Type B pancreatic cell (in vitro differentiated cells): ENCODE measurements at regions not wholly inside any gene's neighbourhood (a gene's known extent, or its start where the extent isn't known, plus 50 kb on each side); places are given as distances from the start of the nearest gene placed in this dataset.

Experiments
- DNase-seq: peaks from one replicate; pipeline ENCODE4 v3.0.0; 2021; ENCODE audit warnings: mixed read lengths; ENCODE audit not compliant: unreplicated experiment; ENCODE audit errors: extremely low spot score
- H3K27ac Mint-ChIP-seq: 2 replicates; pipeline ENCODE4 v1.8.0; 2021; ENCODE audit warnings: mild to moderate bottlenecking, mixed read lengths
- H3K27me3 Mint-ChIP-seq: 2 replicates; pipeline ENCODE4 v1.8.0; 2021; ENCODE audit warnings: mixed read lengths
- H3K36me3 Mint-ChIP-seq: 2 replicates; pipeline ENCODE4 v1.8.0; 2021; ENCODE audit warnings: mixed read lengths
- H3K4me1 Mint-ChIP-seq: one replicate; pipeline ENCODE4 v1.8.0; 2021; ENCODE audit warnings: mixed read lengths; ENCODE audit not compliant: unreplicated experiment
- H3K4me3 Mint-ChIP-seq: 2 replicates; pipeline ENCODE4 v1.8.0; 2021; ENCODE audit warnings: mild to moderate bottlenecking, mixed read lengths
- H3K9me3 Mint-ChIP-seq: 2 replicates; pipeline ENCODE4 v1.8.0; 2021; ENCODE audit warnings: mixed read lengths
- CTCF ChIP-seq: fragments of 200-600 bp; sonication (generic); conservative IDR thresholded peaks from 2 replicates; pipeline ENCODE4 v1.5.0; 2021; ENCODE audit warnings: antibody characterized with exemption, mild to moderate bottlenecking

- no peaks in the 10 kb centered on the region for H3K4me1 Mint-ChIP-seq
- no peak for DNase-seq
- no peaks in the 10 kb centered on the region for H3K27me3 Mint-ChIP-seq
- no peaks in the 10 kb centered on the region for H3K9me3 Mint-ChIP-seq
- no peak overlapping the region for H3K4me3 Mint-ChIP-seq
- H3K36me3 Mint-ChIP-seq, result no peaks in the 10 kb centered on the region
- H3K27ac Mint-ChIP-seq, result no peak overlapping the region
- no peak for TF ChIP-seq CTCF
These were observed 230.8 kb upstream of the NR4A3 start for GRCh38 chr9:99590840-99591239.

- TF ChIP-seq CTCF, result no peak
- no peaks in the 10 kb centered on the region for H3K4me1 Mint-ChIP-seq
- H3K36me3 Mint-ChIP-seq, result no peaks in the 10 kb centered on the region
- no peaks in the 10 kb centered on the region for H3K27me3 Mint-ChIP-seq
- H3K4me3 Mint-ChIP-seq, result no peak overlapping the region
- H3K27ac Mint-ChIP-seq, result no peak overlapping the region
- H3K9me3 Mint-ChIP-seq, result no peaks in the 10 kb centered on the region
- DNase-seq, result no peak
These were observed 229.9 kb upstream of the NR4A3 start for GRCh38 chr9:99591770-99592169.

GRCh38 chr9:99592834-99593574 lies 228.7 kb upstream of the NR4A3 start:
- no peak for DNase-seq
- H3K4me3 Mint-ChIP-seq, result no peak overlapping the region
- no peaks in the 10 kb centered on the region for H3K4me1 Mint-ChIP-seq
- H3K27me3 Mint-ChIP-seq, result no peaks in the 10 kb centered on the region
- no peaks in the 10 kb centered on the region for H3K36me3 Mint-ChIP-seq
- H3K27ac Mint-ChIP-seq, result no peak overlapping the region
- no peak for TF ChIP-seq CTCF
- no peaks in the 10 kb centered on the region for H3K9me3 Mint-ChIP-seq

- no peak for DNase-seq
- no peaks in the 10 kb centered on the region for H3K9me3 Mint-ChIP-seq
- no peak overlapping the region for H3K27ac Mint-ChIP-seq
- H3K27me3 Mint-ChIP-seq, result no peaks in the 10 kb centered on the region
- H3K4me1 Mint-ChIP-seq, result no peaks in the 10 kb centered on the region
- TF ChIP-seq CTCF, result no peak
- no peaks in the 10 kb centered on the region for H3K36me3 Mint-ChIP-seq
- H3K4me3 Mint-ChIP-seq, result no peak overlapping the region
These were observed 228.1 kb upstream of the NR4A3 start for GRCh38 chr9:99593610-99594009.

GRCh38 chr9:99594056-99594780 lies 227.5 kb upstream of the NR4A3 start:
- Mint-ChIP-seq H3K9me3 (no peaks in the 10 kb centered on the region), H3K4me1 (no peaks in the 10 kb centered on the region), H3K36me3 (no peaks in the 10 kb centered on the region), H3K27ac (no peak overlapping the region), H3K27me3 (no peaks in the 10 kb centered on the region), H3K4me3 (no peak overlapping the region)
- no peak for TF ChIP-seq CTCF
- no peak for DNase-seq
